HCT116 (cell line): ENCODE measurements at regions not wholly inside any gene's neighbourhood (a gene's known extent, or its start where the extent isn't known, plus 50 kb on each side); places are given as distances from the start of the nearest gene placed in this dataset.

Source experiments
- ATAC-seq: fragments of 200-7000 bp; cut with Tn5 transposase; 2 replicates; pipeline ENCODE4 v1.9.1; 2020; ENCODE audit warnings: mild to moderate bottlenecking, moderate library complexity
- BruUV-seq: library from RNA; stranded (reverse); fragments of 400-500 nt; replicated peaks from 2 replicates; lab custom pipeline; 2021; lab: Mats Ljungman, UMichigan
- CTCF ChIA-PET: fragments of 300-600 bp; sonication (Branson Sonifier 250); formaldehyde crosslinking; loops from one replicate; lab custom pipeline; 2021; ENCODE audit warnings: antibody characterized with exemption; lab: Charles Lee
- POLR2A ChIA-PET: fragments of 300-600, 350-600 bp; sonication (Branson Sonifier 250); formaldehyde crosslinking; loops from one replicate; lab custom pipeline; 2021; ENCODE audit warnings: antibody characterized with exemption; lab: Charles Lee
- RAD21 ChIA-PET, 2 experiments: fragments of 300-600 bp; sonication (Branson Sonifier 250); formaldehyde crosslinking; loops; one replicate each; lab custom pipeline; 2023; ENCODE audit warnings: low total read pairs in 2 of 2; ENCODE audit not compliant: uncharacterized antibody in 2 of 2, unreplicated experiment in 2 of 2, low non-redundant PET in 1 of 2; lab: Charles Lee
- DNase-seq: peaks from one replicate; pipeline ENCODE4 v3.0.0-alpha.2; 2010; ENCODE audit warnings: low read depth, low spot score
- H2AFZ ChIP-seq: fragments of 200-600 bp; shearing (Covaris generic), sonication (generic); 2 replicates; pipeline ENCODE4 v1.6.1; 2017; ENCODE audit warnings: low read depth, mixed run types, mixed read lengths, antibody characterized with exemption, low read length; ENCODE audit not compliant: poor library complexity, severe bottlenecking
- H3K27ac ChIP-seq: 2 replicates; pipeline ENCODE4 v1.5.1; 2012; ENCODE audit warnings: low read depth, low read length
- H3K27me3 ChIP-seq: fragments of 200-600 bp; sonication (generic); 2 replicates; pipeline ENCODE4 v1.6.1; 2016; ENCODE audit warnings: mixed run types, low read length, mixed read lengths; ENCODE audit not compliant: insufficient read depth
- H3K36me3 ChIP-seq, 2 experiments: fragments of 200-500 bp in 1 of 2; fragments of 200-600 bp in 1 of 2; sonication (Bioruptor generic) in 1 of 2; sonication (generic) in 1 of 2; 2 replicates each; pipeline versions ENCODE4 v1.5.1 to v1.6.1; 2014 to 2016; ENCODE audit warnings: low read length in 2 of 2, inconsistent platforms in 1 of 2, mixed read lengths in 1 of 2, mixed run types in 1 of 2; ENCODE audit not compliant: insufficient read depth in 2 of 2, control insufficient read depth in 1 of 2
- H3K4me1 ChIP-seq, 2 experiments: fragments of 200-600 bp in 1 of 2; sonication (generic) in 1 of 2; 2 replicates each; pipeline versions ENCODE4 v1.5.1 to v1.6.1; 2012 to 2017; ENCODE audit warnings: low read length in 2 of 2, inconsistent platforms in 1 of 2, mild to moderate bottlenecking in 1 of 2, mixed read lengths in 1 of 2, mixed run types in 1 of 2, moderate library complexity in 1 of 2; ENCODE audit not compliant: insufficient read depth in 2 of 2, control insufficient read depth in 1 of 2
- H3K4me2 ChIP-seq: fragments of 200-600 bp; sonication (generic); 2 replicates; pipeline ENCODE4 v1.6.1; 2017; ENCODE audit warnings: mixed run types, low read length, mixed read lengths
- H3K4me3 ChIP-seq, 2 experiments: fragments of 200-600 bp in 1 of 2; sonication (generic) in 1 of 2; replicated peaks in 1 of 2; 2 replicates each; pipeline ENCODE4 v1.5.1; 2011 to 2016; ENCODE audit warnings: low read length in 2 of 2, control low read depth in 1 of 2, low read depth in 1 of 2, mild to moderate bottlenecking in 1 of 2, mixed read lengths in 1 of 2, mixed run types in 1 of 2
- H3K79me2 ChIP-seq: fragments of 200-600 bp; sonication (generic); 2 replicates; pipeline ENCODE4 v1.6.1; 2017; ENCODE audit warnings: mild to moderate bottlenecking, mixed run types, low read length, moderate library complexity, mixed read lengths; ENCODE audit not compliant: insufficient read depth
- H3K9ac ChIP-seq: fragments of 200-600 bp; sonication (generic); 2 replicates; pipeline ENCODE4 v1.6.1; 2016; ENCODE audit warnings: low read length, mixed read lengths
- H3K9me2 ChIP-seq: fragments of 200-600 bp; sonication (generic), shearing (Covaris generic); 2 replicates; pipeline ENCODE4 v1.6.1; 2017; ENCODE audit warnings: mixed run types, mild to moderate bottlenecking, moderate library complexity; ENCODE audit not compliant: insufficient read depth
- H3K9me3 ChIP-seq, 2 experiments: fragments of 200-500 bp in 1 of 2; fragments of 200-600 bp in 1 of 2; sonication (Bioruptor generic) in 1 of 2; sonication (generic) in 1 of 2; 2 replicates each; pipeline ENCODE4 v1.6.1; 2014 to 2017; ENCODE audit warnings: low read length in 2 of 2, mixed read lengths in 2 of 2, inconsistent platforms in 1 of 2, low read depth in 1 of 2, mild to moderate bottlenecking in 1 of 2, mixed run types in 1 of 2, moderate library complexity in 1 of 2; ENCODE audit not compliant: control insufficient read depth in 1 of 2, insufficient read depth in 1 of 2
- H4K20me1 ChIP-seq: fragments of 200-600 bp; sonication (generic), shearing (Covaris generic); 2 replicates; pipeline ENCODE4 v1.6.1; 2017; ENCODE audit warnings: mixed run types, mild to moderate bottlenecking, moderate library complexity; ENCODE audit not compliant: insufficient read depth
- ATF3 ChIP-seq: IDR thresholded peaks from 2 replicates; pipeline ENCODE4 v1.6.1; 2012
- CBX3 ChIP-seq: IDR thresholded peaks from 2 replicates; pipeline ENCODE4 v1.6.1; 2012; ENCODE audit warnings: low read depth
- CEBPB ChIP-seq: IDR thresholded peaks from 2 replicates; pipeline ENCODE4 v1.6.1; 2012; ENCODE audit warnings: low read depth
- CTCF ChIP-seq, 3 experiments: fragments of 200-600 bp in 1 of 3; sonication (generic) in 1 of 3; IDR thresholded peaks in 2 of 3; conservative IDR thresholded peaks in 1 of 3; 2 replicates each; pipeline ENCODE4 v1.5.1; 2012 to 2017; ENCODE audit warnings: low read depth in 2 of 3, low read length in 2 of 3, antibody characterized with exemption in 1 of 3, borderline replicate concordance in 1 of 3, control low read depth in 1 of 3, mild to moderate bottlenecking in 1 of 3, mixed read lengths in 1 of 3, mixed run types in 1 of 3, moderate library complexity in 1 of 3; ENCODE audit not compliant: insufficient read depth in 1 of 3
- EGR1 ChIP-seq: IDR thresholded peaks from 2 replicates; pipeline ENCODE4 v1.6.1; 2012; ENCODE audit warnings: low read depth
- EZH2phosphoT487 ChIP-seq: fragments of 200-600 bp; IDR thresholded peaks from 2 replicates; pipeline ENCODE4 v1.6.1; 2018; ENCODE audit warnings: antibody characterized with exemption, borderline replicate concordance
- FOSL1 ChIP-seq: IDR thresholded peaks from 2 replicates; pipeline ENCODE4 v1.6.1; 2012; ENCODE audit warnings: low read depth
- MAX ChIP-seq: IDR thresholded peaks from 2 replicates; pipeline ENCODE4 v1.6.1; 2012
- POLR2A ChIP-seq: IDR thresholded peaks from 2 replicates; pipeline ENCODE4 v1.7.0; 2011; ENCODE audit warnings: borderline replicate concordance; ENCODE audit not compliant: insufficient read depth, insufficient read length; ENCODE audit errors: extremely low read depth
- POLR2AphosphoS5 ChIP-seq: IDR thresholded peaks from 2 replicates; pipeline ENCODE4 v1.6.1; 2011; ENCODE audit warnings: mild to moderate bottlenecking, low read depth, low read length, moderate library complexity
- REST ChIP-seq: IDR thresholded peaks from 2 replicates; pipeline ENCODE4 v1.6.1; 2012; ENCODE audit warnings: low read depth
- SIN3A ChIP-seq: IDR thresholded peaks from 2 replicates; pipeline ENCODE4 v1.6.1; 2012; ENCODE audit warnings: low read depth
- TCF7L2 ChIP-seq: IDR thresholded peaks from 2 replicates; pipeline ENCODE4 v1.7.0; 2011; ENCODE audit warnings: borderline replicate concordance, inconsistent platforms; ENCODE audit not compliant: insufficient read depth, insufficient read length; ENCODE audit errors: extremely low read depth
- YY1 ChIP-seq: IDR thresholded peaks from 2 replicates; pipeline ENCODE4 v1.6.1; 2011; ENCODE audit warnings: low read length, low read depth, moderate library complexity, mild to moderate bottlenecking; ENCODE audit not compliant: insufficient replicate concordance; ENCODE audit errors: extremely low read depth
- ZBTB33 ChIP-seq: IDR thresholded peaks from 2 replicates; pipeline ENCODE4 v1.6.1; 2011; ENCODE audit warnings: mild to moderate bottlenecking, low read length, moderate library complexity; ENCODE audit not compliant: insufficient replicate concordance; ENCODE audit errors: extremely low read depth
- ZFX ChIP-seq: fragments of 450-650 bp; IDR thresholded peaks from 2 replicates; pipeline ENCODE4 v1.6.1; 2017
- ZNF274 ChIP-seq: fragments of 200-500 bp; sonication (Bioruptor generic); IDR thresholded peaks from 2 replicates; pipeline ENCODE4 v1.6.1; 2014; ENCODE audit warnings: mild to moderate bottlenecking, low read depth, low read length, inconsistent platforms
- intact Hi-C: fragments of 100-400 bp; cut with micrococcal nuclease; formaldehyde crosslinking; loops from 2 replicates; pipeline ENCODE4 v1.10.0; 2022

GRCh38 chr4:89410687-89411086, 103.1 kb upstream of the GPRIN3 start:
- no peak for DNase-seq
- Histone ChIP-seq H3K4me1 (no peaks in the 10 kb centered on the region), H2AFZ (no peak overlapping the region), H3K4me2 (no peak overlapping the region), H3K9me2 (no peaks in the 10 kb centered on the region), H3K9ac (no peak overlapping the region), H3K9me3 (no peaks in the 10 kb centered on the region), H4K20me1 (no peaks in the 10 kb centered on the region), H3K27me3 (no peaks in the 10 kb centered on the region), H3K27ac (no peak overlapping the region), H3K4me3 (no peak overlapping the region), H3K36me3 (no peaks in the 10 kb centered on the region), H3K79me2 (no peaks in the 10 kb centered on the region)
- ChIA-PET RAD21 (no interaction called here), POLR2A (no interaction called here), CTCF (no interaction called here)
- BruUV-seq, result no TSS peak
- TF ChIP-seq CEBPB (no peak), ZBTB33 (no peak), EGR1 (no peak), POLR2A (no peak), POLR2AphosphoS5 (no peak), MAX (no peak), CBX3 (no peak), REST (no peak), EZH2phosphoT487 (no peak), YY1 (no peak), TCF7L2 (no peak), SIN3A (no peak), ATF3 (no peak), FOSL1 (no peak), ZFX (no peak), ZNF274 (no peak), CTCF (IDR thresholded peaks at IDR 0.05 in 2 of 3, conservative IDR thresholded peaks at IDR 0.05 in 1 of 3; ENCODE audit: borderline replicate concordance in 1 of 3, insufficient read depth in 1 of 3, low read depth in 2 of 3, low read length in 2 of 3) (no peak)
- intact Hi-C loops, result no loop called here
- ATAC-seq, result no peak
